ENCODE measurements at regions not wholly inside any gene's neighbourhood (a gene's known extent, or its start where the extent isn't known, plus 50 kb on each side); places are given as distances from the start of the nearest gene placed in this dataset.

DNA sequence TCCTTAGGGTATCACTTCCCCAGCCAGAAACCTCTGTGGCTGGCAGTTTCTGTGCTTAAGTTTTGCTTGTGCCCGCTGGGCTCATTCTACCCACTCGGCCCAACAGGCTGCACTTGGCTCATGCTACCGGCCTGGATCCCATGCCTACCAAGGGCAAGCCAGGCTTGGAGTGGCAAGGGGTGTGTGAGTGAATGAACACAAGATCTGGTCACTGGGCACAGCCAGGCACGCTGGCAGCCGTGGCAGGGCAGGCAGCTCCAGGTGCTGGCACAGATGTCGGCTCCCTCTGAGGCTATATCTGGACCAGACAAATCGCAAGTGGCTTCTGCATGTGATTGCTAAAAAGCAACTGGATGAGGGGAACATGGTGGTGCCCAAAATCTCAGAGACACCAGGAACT, 740.5 kb upstream of the B3GALT2 start:
- Histone ChIP-seq H3K4me3 (ENCODE audit: low read depth in 1 of 2, low read length in 2 of 2) (no peak overlapping the region), H3K9ac (ENCODE audit: low read depth, low read length) (no peak overlapping the region), H3K27me3 (ENCODE audit: insufficient read depth, low read length, poor library complexity) (no peaks in the 10 kb centered on the region), H3K9me3 (ENCODE audit: insufficient read depth, low read length, severe bottlenecking) (peaks cover 13% of the 10 kb centered on the region), H3K4me2 (ENCODE audit: insufficient read depth, low read length) (no peak overlapping the region), H3K27ac (ENCODE audit: low read length) (no peak overlapping the region), H3K4me1 (ENCODE audit: insufficient read depth, low read length) (no peaks in the 10 kb centered on the region), H3K36me3 (ENCODE audit: insufficient read depth, low read length) (no peaks in the 10 kb centered on the region), H3K79me2 (ENCODE audit: insufficient read depth, low read length) (no peaks in the 10 kb centered on the region), H2AFZ (ENCODE audit: low read depth, low read length) (no peak overlapping the region), H4K20me1 (ENCODE audit: insufficient read depth, low read length) (no peaks in the 10 kb centered on the region)
- ATAC-seq (ENCODE audit: insufficient read depth, low read depth) (no peak), DNase-seq (no peak)
- TF ChIP-seq, protein P1, sequence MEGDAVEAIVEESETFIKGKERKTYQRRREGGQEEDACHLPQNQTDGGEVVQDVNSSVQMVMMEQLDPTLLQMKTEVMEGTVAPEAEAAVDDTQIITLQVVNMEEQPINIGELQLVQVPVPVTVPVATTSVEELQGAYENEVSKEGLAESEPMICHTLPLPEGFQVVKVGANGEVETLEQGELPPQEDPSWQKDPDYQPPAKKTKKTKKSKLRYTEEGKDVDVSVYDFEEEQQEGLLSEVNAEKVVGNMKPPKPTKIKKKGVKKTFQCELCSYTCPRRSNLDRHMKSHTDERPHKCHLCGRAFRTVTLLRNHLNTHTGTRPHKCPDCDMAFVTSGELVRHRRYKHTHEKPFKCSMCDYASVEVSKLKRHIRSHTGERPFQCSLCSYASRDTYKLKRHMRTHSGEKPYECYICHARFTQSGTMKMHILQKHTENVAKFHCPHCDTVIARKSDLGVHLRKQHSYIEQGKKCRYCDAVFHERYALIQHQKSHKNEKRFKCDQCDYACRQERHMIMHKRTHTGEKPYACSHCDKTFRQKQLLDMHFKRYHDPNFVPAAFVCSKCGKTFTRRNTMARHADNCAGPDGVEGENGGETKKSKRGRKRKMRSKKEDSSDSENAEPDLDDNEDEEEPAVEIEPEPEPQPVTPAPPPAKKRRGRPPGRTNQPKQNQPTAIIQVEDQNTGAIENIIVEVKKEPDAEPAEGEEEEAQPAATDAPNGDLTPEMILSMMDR (IDR thresholded peaks at IDR 0.05; ENCODE audit: borderline replicate concordance, extremely low read depth, low read length, poor library complexity, severe bottlenecking): no peak
- no peak for TF ChIP-seq EZH2 (IDR thresholded peaks at IDR 0.05; ENCODE audit: borderline replicate concordance, low read depth, low read length, severe bottlenecking)

DNA sequence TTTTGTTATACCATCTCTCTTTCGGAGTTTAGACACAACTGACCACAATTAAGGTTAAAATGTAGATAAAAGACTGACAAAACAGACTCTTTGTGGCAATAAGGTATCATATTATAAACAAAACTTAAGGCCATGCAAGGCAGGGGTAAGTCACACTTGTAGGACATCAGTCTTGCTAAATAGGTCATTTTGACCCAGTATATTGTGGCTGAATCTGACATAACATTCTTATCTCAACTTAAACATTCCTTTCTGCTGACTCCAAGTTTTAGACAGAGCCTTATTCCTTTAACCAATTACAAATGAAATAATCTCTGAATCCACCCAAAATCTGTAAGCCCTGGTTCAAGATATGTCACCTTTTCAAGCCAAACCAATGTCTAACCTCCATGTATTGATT, 733.4 kb upstream of the B3GALT2 start:
- Histone ChIP-seq H3K36me3 (ENCODE audit: insufficient read depth, low read length) (no peaks in the 10 kb centered on the region), H3K4me2 (ENCODE audit: insufficient read depth, low read length) (no peak overlapping the region)

DNA sequence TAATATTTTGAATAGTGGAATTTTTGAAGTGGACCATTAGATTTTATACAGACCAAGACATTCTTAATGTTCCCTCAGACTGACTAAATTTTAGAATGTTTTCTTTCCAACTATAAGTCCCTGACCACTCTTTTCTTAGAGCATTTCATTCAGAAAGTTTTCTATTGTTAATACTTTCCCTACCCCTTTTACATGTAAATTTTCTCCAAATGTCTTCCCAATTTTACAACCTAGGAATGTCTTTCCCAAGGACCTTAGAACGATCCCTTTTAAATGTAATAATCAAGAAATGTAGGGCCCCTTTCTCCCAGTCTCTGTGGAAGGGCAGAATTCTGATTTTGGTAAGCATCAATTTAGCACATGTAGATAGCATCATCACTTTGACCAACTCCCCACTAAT, 730.0 kb upstream of the B3GALT2 start:
- Histone ChIP-seq H3K9ac (ENCODE audit: low read depth, low read length) (no peak overlapping the region), H3K9me3 (ENCODE audit: insufficient read depth, low read length, severe bottlenecking) (no peaks in the 10 kb centered on the region), H3K36me3 (ENCODE audit: insufficient read depth, low read length) (no peaks in the 10 kb centered on the region), H3K4me2 (ENCODE audit: insufficient read depth, low read length) (no peak overlapping the region), H3K27me3 (ENCODE audit: insufficient read depth, low read length, poor library complexity) (no peaks in the 10 kb centered on the region), H3K79me2 (ENCODE audit: insufficient read depth, low read length) (no peaks in the 10 kb centered on the region), H3K27ac (ENCODE audit: low read length) (no peak overlapping the region), H4K20me1 (ENCODE audit: insufficient read depth, low read length) (no peaks in the 10 kb centered on the region), H3K4me1 (ENCODE audit: insufficient read depth, low read length) (no peaks in the 10 kb centered on the region), H3K4me3 (ENCODE audit: low read depth in 1 of 2, low read length in 2 of 2) (no peak overlapping the region), H2AFZ (ENCODE audit: low read depth, low read length) (no peak overlapping the region)
- ATAC-seq (ENCODE audit: insufficient read depth, low read depth) (no peak), DNase-seq (no peak)
- TF ChIP-seq, protein P1 (IDR thresholded peaks at IDR 0.05; ENCODE audit: borderline replicate concordance, extremely low read depth, low read length, poor library complexity, severe bottlenecking): no peak
- TF ChIP-seq EZH2 (IDR thresholded peaks at IDR 0.05; ENCODE audit: borderline replicate concordance, low read depth, low read length, severe bottlenecking): no peak

More for the DNA sequence above, 733.4 kb upstream of the B3GALT2 start:
- ATAC-seq (ENCODE audit: insufficient read depth, low read depth) (no peak), DNase-seq (no peak)
- Histone ChIP-seq H3K9me3 (ENCODE audit: insufficient read depth, low read length, severe bottlenecking) (no peaks in the 10 kb centered on the region), H3K4me1 (ENCODE audit: insufficient read depth, low read length) (no peaks in the 10 kb centered on the region), H2AFZ (ENCODE audit: low read depth, low read length) (no peak overlapping the region), H3K9ac (ENCODE audit: low read depth, low read length) (no peak overlapping the region), H3K27me3 (ENCODE audit: insufficient read depth, low read length, poor library complexity) (no peaks in the 10 kb centered on the region), H3K79me2 (ENCODE audit: insufficient read depth, low read length) (no peaks in the 10 kb centered on the region), H3K27ac (ENCODE audit: low read length) (no peak overlapping the region), H3K4me3 (ENCODE audit: low read depth in 1 of 2, low read length in 2 of 2) (no peak overlapping the region), H4K20me1 (ENCODE audit: insufficient read depth, low read length) (no peaks in the 10 kb centered on the region)
- TF ChIP-seq EZH2 (IDR thresholded peaks at IDR 0.05; ENCODE audit: borderline replicate concordance, low read depth, low read length, severe bottlenecking): no peak
- TF ChIP-seq, protein P1 (IDR thresholded peaks at IDR 0.05; ENCODE audit: borderline replicate concordance, extremely low read depth, low read length, poor library complexity, severe bottlenecking): no peak

DNA sequence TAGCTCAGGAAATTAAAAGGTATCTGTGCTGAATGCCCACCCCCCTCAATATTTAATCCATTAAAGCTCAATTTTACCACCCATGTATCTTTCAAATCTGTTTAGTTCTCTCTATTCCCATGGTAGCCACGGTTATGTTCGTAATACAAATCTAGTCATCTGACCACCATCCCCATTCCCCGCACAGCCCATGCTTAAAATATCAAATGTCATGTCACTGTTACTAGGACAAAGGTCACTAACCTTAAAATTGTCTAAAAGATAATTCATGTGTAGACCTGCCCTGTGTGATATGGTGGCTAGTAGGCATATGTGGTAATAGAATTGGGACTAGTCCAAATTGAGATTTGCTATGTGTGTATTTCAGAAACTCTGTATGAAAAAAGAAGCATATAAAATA, 728.5 kb upstream of the B3GALT2 start:
- H3K9ac ChIP-seq (ENCODE audit: low read depth, low read length): no peak overlapping the region
- H2AFZ ChIP-seq (ENCODE audit: low read depth, low read length): no peak overlapping the region
- H3K4me1 ChIP-seq (ENCODE audit: insufficient read depth, low read length): no peaks in the 10 kb centered on the region
- H4K20me1 ChIP-seq (ENCODE audit: insufficient read depth, low read length): no peaks in the 10 kb centered on the region
- no peaks in the 10 kb centered on the region for H3K79me2 ChIP-seq (ENCODE audit: insufficient read depth, low read length)
- H3K4me2 ChIP-seq (ENCODE audit: insufficient read depth, low read length): no peak overlapping the region
- no peaks in the 10 kb centered on the region for H3K9me3 ChIP-seq (ENCODE audit: insufficient read depth, low read length, severe bottlenecking)
- no peaks in the 10 kb centered on the region for H3K27me3 ChIP-seq (ENCODE audit: insufficient read depth, low read length, poor library complexity)
- H3K4me3 ChIP-seq (ENCODE audit: low read depth in 1 of 2, low read length in 2 of 2): no peak overlapping the region
- ATAC-seq (ENCODE audit: insufficient read depth, low read depth) (no peak), DNase-seq (no peak)
- TF ChIP-seq, protein P1 (IDR thresholded peaks at IDR 0.05; ENCODE audit: borderline replicate concordance, extremely low read depth, low read length, poor library complexity, severe bottlenecking): no peak
- no peak for TF ChIP-seq EZH2 (IDR thresholded peaks at IDR 0.05; ENCODE audit: borderline replicate concordance, low read depth, low read length, severe bottlenecking)
- no peaks in the 10 kb centered on the region for H3K36me3 ChIP-seq (ENCODE audit: insufficient read depth, low read length)
- H3K27ac ChIP-seq (ENCODE audit: low read length): no peak overlapping the region
